GM21717 (cell line): ENCODE measurements at regions not wholly inside any gene's neighbourhood (a gene's known extent, or its start where the extent isn't known, plus 50 kb on each side); places are given as distances from the start of the nearest gene placed in this dataset.

Experiments used
- ATAC-seq: cut with Tn5 transposase; IDR thresholded peaks from one replicate; pipeline ENCODE4 v1.9.1; 2021; ENCODE audit warnings: mild to moderate bottlenecking, moderate library complexity; ENCODE audit not compliant: unreplicated experiment

- no peak for ATAC-seq
These were observed 68.9 kb downstream of the NCR2 start for GRCh38 chr6:41404182-41404845.

GRCh38 chr6:41405941-41406727, 70.7 kb downstream of the NCR2 start:
- no peak for ATAC-seq

GRCh38 chr6:41406728-41407489, 71.5 kb downstream of the NCR2 start:
- no peak for ATAC-seq

- no peak for ATAC-seq
These were observed 73.2 kb downstream of the NCR2 start for GRCh38 chr6:41408576-41408975.

- no peak for ATAC-seq
These were observed 73.6 kb downstream of the NCR2 start for GRCh38 chr6:41408982-41409381.

GRCh38 chr6:41409489-41409888, 74.1 kb downstream of the NCR2 start:
- ATAC-seq: no peak

- no peak for ATAC-seq
These were observed 76.6 kb downstream of the NCR2 start for GRCh38 chr6:41411961-41412360.

GRCh38 chr6:41413250-41413649, 77.8 kb downstream of the NCR2 start:
- no peak for ATAC-seq

GRCh38 chr6:41416501-41416837, 81.1 kb downstream of the NCR2 start:
- no peak for ATAC-seq

GRCh38 chr6:41418741-41419140, 83.3 kb downstream of the NCR2 start:
- ATAC-seq: no peak

- no peak for ATAC-seq
These were observed 84.0 kb downstream of the NCR2 start for GRCh38 chr6:41419385-41419784.

GRCh38 chr6:41420186-41420585, 84.8 kb downstream of the NCR2 start:
- ATAC-seq: no peak

GRCh38 chr6:41422161-41422560, 86.8 kb downstream of the NCR2 start:
- ATAC-seq: no peak

- no peak for ATAC-seq
These were observed 87.6 kb downstream of the NCR2 start for GRCh38 chr6:41423002-41423401.

- no peak for ATAC-seq
These were observed 89.1 kb downstream of the NCR2 start for GRCh38 chr6:41424370-41425058.

GRCh38 chr6:41425511-41425910, 90.1 kb downstream of the NCR2 start:
- ATAC-seq: no peak

GRCh38 chr6:41426438-41426851, 91.0 kb downstream of the NCR2 start:
- ATAC-seq: no peak

- ATAC-seq: no peak
These were observed 91.7 kb downstream of the NCR2 start for GRCh38 chr6:41426888-41427641.

- ATAC-seq: no peak
These were observed 92.4 kb downstream of the NCR2 start for GRCh38 chr6:41427642-41428335.
